SK-N-MC (cell line): ENCODE measurements at regions not wholly inside any gene's neighbourhood (a gene's known extent, or its start where the extent isn't known, plus 50 kb on each side); places are given as distances from the start of the nearest gene placed in this dataset.

Experiments used
- EZH2 ChIP-seq: fragments of 200-600 bp; sonication (generic); IDR thresholded peaks from one replicate; pipeline ENCODE4 v1.6.1; 2017; ENCODE audit warnings: antibody characterized with exemption
- FOXP2 ChIP-seq: optimal IDR thresholded peaks from 2 replicates; pipeline ENCODE3; 2011; ENCODE audit warnings: mild to moderate bottlenecking, moderate library complexity; ENCODE audit not compliant: insufficient read depth; ENCODE audit errors: extremely low read length, control extremely low read depth
- POLR2AphosphoS5 ChIP-seq: IDR thresholded peaks from 2 replicates; pipeline ENCODE4 v1.6.1; 2012; ENCODE audit warnings: mild to moderate bottlenecking, low read depth, low read length, borderline replicate concordance

GRCh38 chr10:131571346-131571745 lies 259.8 kb upstream of the TCERG1L start:
- no peak for TF ChIP-seq POLR2AphosphoS5
- TF ChIP-seq EZH2 = no peak
- TF ChIP-seq FOXP2 = no peak
